ENCODE measurements at regions not wholly inside any gene's neighbourhood (a gene's known extent, or its start where the extent isn't known, plus 50 kb on each side); places are given as distances from the start of the nearest gene placed in this dataset.

- TF ChIP-seq POLR2A (IDR thresholded peaks at IDR 0.05; ENCODE audit: low read length) = no peak
- no peak for TF ChIP-seq RARB (CRISPR knock-in tag; IDR thresholded peaks at IDR 0.05)
- TF ChIP-seq ZC3H11A (IDR thresholded peaks at IDR 0.05) = no peak
- TF ChIP-seq JUN (IDR thresholded peaks at IDR 0.05) = no peak
- no peak for TF ChIP-seq CTCF (IDR thresholded peaks at IDR 0.05)
These were observed 627.8 kb downstream of the KCNJ2 start for GRCh38 chr17:70797166-70797565.
